MM.1S (cell line): ENCODE measurements at regions not wholly inside any gene's neighbourhood (a gene's known extent, or its start where the extent isn't known, plus 50 kb on each side); places are given as distances from the start of the nearest gene placed in this dataset.

ENCODE experiments used
- DNase-seq: peaks from one replicate; pipeline ENCODE4 v3.0.0-alpha.2; 2015
- H2AFZ ChIP-seq: fragments of 300-600 bp; sonication (generic); 2 replicates; pipeline ENCODE4 v1.6.0; 2016; ENCODE audit warnings: antibody characterized with exemption, low read length
- H3F3A ChIP-seq: fragments of 300-600 bp; sonication (generic); 2 replicates; pipeline ENCODE4 v1.6.1; 2016; ENCODE audit warnings: mild to moderate bottlenecking, antibody characterized with exemption, low read length, moderate library complexity, mixed read lengths; ENCODE audit not compliant: insufficient read depth
- H3K27ac ChIP-seq: fragments of 300-600 bp; sonication (generic); 2 replicates; pipeline ENCODE4 v1.5.1; 2016; ENCODE audit warnings: mild to moderate bottlenecking, low read length
- H3K27me3 ChIP-seq: fragments of 300-600 bp; sonication (generic); replicated peaks from 2 replicates; pipeline ENCODE4 v1.6.0; 2016; ENCODE audit warnings: low read length; ENCODE audit not compliant: insufficient read depth
- H3K36me3 ChIP-seq: fragments of 300-600 bp; sonication (generic); replicated peaks from 2 replicates; pipeline ENCODE4 v1.6.1; 2016; ENCODE audit warnings: mild to moderate bottlenecking, low read length, mixed read lengths; ENCODE audit not compliant: insufficient read depth
- H3K4me1 ChIP-seq: fragments of 300-600 bp; sonication (generic); 2 replicates; pipeline ENCODE4 v1.6.1; 2016; ENCODE audit warnings: low read length, mixed read lengths
- H3K4me2 ChIP-seq: fragments of 300-600 bp; sonication (generic); 2 replicates; pipeline ENCODE4 v1.6.0; 2016; ENCODE audit warnings: low read depth, low read length
- H3K4me3 ChIP-seq: fragments of 300-600 bp; sonication (generic); 2 replicates; pipeline ENCODE4 v1.5.1; 2016; ENCODE audit warnings: low read length, mixed read lengths
- H3K79me2 ChIP-seq: fragments of 300-600 bp; sonication (generic); 2 replicates; pipeline ENCODE4 v1.6.1; 2016; ENCODE audit warnings: mixed run types, low read length, mixed read lengths
- H3K9ac ChIP-seq: fragments of 300-600 bp; sonication (generic); 2 replicates; pipeline ENCODE4 v1.6.1; 2016; ENCODE audit warnings: low read length, mixed read lengths
- H3K9me2 ChIP-seq: fragments of 300-600 bp; sonication (generic); replicated peaks from 2 replicates; pipeline ENCODE4 v1.6.1; 2016; ENCODE audit warnings: mild to moderate bottlenecking, low read length, mixed read lengths; ENCODE audit not compliant: insufficient read depth
- H3K9me3 ChIP-seq: fragments of 300-600 bp; sonication (generic); replicated peaks from 2 replicates; pipeline ENCODE4 v1.6.1; 2016; ENCODE audit warnings: mild to moderate bottlenecking, low read length, mixed read lengths; ENCODE audit not compliant: insufficient read depth
- H4K20me1 ChIP-seq: fragments of 300-600 bp; sonication (generic); 2 replicates; pipeline ENCODE4 v1.6.1; 2016; ENCODE audit warnings: mild to moderate bottlenecking, low read length, moderate library complexity, mixed read lengths; ENCODE audit not compliant: insufficient read depth
- EZH2 ChIP-seq: fragments of 300-600 bp; sonication (generic); optimal IDR thresholded peaks from 2 replicates; pipeline ENCODE3; 2017; ENCODE audit warnings: low read depth, mild to moderate bottlenecking, antibody characterized with exemption, low read length, mixed read lengths
- EZH2phosphoT487 ChIP-seq: fragments of 300-600 bp; sonication (generic); IDR thresholded peaks from 2 replicates; pipeline ENCODE4 v1.6.1; 2018; ENCODE audit warnings: antibody characterized with exemption, low read length
- TF ChIP-seq, protein P1 (sequence below): fragments of 300-600 bp; sonication (generic); IDR thresholded peaks from 2 replicates; pipeline ENCODE4 v1.5.1; 2016; ENCODE audit warnings: antibody characterized with exemption, low read length, mixed read lengths

GRCh38 chr14:58833634-58834378 is 196.0 kb downstream of the DACT1 start:
- H3K4me3 ChIP-seq, result no peak overlapping the region
- TF ChIP-seq EZH2 (no peak), EZH2phosphoT487 (no peak)
- TF ChIP-seq, protein P1, sequence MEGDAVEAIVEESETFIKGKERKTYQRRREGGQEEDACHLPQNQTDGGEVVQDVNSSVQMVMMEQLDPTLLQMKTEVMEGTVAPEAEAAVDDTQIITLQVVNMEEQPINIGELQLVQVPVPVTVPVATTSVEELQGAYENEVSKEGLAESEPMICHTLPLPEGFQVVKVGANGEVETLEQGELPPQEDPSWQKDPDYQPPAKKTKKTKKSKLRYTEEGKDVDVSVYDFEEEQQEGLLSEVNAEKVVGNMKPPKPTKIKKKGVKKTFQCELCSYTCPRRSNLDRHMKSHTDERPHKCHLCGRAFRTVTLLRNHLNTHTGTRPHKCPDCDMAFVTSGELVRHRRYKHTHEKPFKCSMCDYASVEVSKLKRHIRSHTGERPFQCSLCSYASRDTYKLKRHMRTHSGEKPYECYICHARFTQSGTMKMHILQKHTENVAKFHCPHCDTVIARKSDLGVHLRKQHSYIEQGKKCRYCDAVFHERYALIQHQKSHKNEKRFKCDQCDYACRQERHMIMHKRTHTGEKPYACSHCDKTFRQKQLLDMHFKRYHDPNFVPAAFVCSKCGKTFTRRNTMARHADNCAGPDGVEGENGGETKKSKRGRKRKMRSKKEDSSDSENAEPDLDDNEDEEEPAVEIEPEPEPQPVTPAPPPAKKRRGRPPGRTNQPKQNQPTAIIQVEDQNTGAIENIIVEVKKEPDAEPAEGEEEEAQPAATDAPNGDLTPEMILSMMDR, result no peak
- no peaks in the 10 kb centered on the region for H3K79me2 ChIP-seq
- H3F3A ChIP-seq, result no peaks in the 10 kb centered on the region
- no peaks in the 10 kb centered on the region for H3K4me1 ChIP-seq
- H3K9ac ChIP-seq, result no peak overlapping the region
- no peaks in the 10 kb centered on the region for H3K27me3 ChIP-seq
- H2AFZ ChIP-seq, result no peak overlapping the region
- no peaks in the 10 kb centered on the region for H3K36me3 ChIP-seq
- no peaks in the 10 kb centered on the region for H3K9me2 ChIP-seq
- no peaks in the 10 kb centered on the region for H3K9me3 ChIP-seq
- no peak overlapping the region for H3K4me2 ChIP-seq
- H4K20me1 ChIP-seq, result no peaks in the 10 kb centered on the region
- no peak for DNase-seq
- H3K27ac ChIP-seq, result no peak overlapping the region

GRCh38 chr14:58836303-58836974 is 198.7 kb downstream of the DACT1 start:
- no peak overlapping the region for H3K9ac ChIP-seq
- H3K27ac ChIP-seq, result no peak overlapping the region
- H3K27me3 ChIP-seq, result no peaks in the 10 kb centered on the region
- no peak for DNase-seq
- TF ChIP-seq EZH2 (no peak), EZH2phosphoT487 (no peak)
- TF ChIP-seq, protein P1, result no peak
- no peak overlapping the region for H3K4me2 ChIP-seq
- no peaks in the 10 kb centered on the region for H3K36me3 ChIP-seq
- H3K4me3 ChIP-seq, result no peak overlapping the region
- H3F3A ChIP-seq, result no peaks in the 10 kb centered on the region
- H3K79me2 ChIP-seq, result no peaks in the 10 kb centered on the region
- no peaks in the 10 kb centered on the region for H4K20me1 ChIP-seq
- H3K4me1 ChIP-seq, result no peaks in the 10 kb centered on the region
- no peaks in the 10 kb centered on the region for H3K9me2 ChIP-seq
- no peaks in the 10 kb centered on the region for H3K9me3 ChIP-seq
- H2AFZ ChIP-seq, result no peak overlapping the region

DNA sequence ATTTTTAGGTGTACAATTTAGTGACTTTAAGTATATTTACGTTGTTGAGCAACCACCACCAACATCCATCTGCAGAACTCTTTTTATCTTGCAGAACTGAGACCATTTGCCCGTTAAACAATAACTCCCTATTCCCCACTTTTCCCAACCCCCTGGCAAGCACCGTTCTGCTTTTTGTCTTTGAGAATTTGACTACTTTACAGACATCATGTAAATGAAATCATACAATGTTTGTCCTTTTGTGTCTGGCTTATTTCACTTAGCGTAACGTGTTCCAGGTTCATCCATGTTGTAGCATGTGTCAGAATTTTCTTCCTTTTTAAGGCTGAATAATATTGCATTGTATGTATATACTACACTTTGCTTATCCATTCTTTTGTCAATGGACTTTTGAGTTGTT is 201.5 kb downstream of the DACT1 start:
- H3K4me1 ChIP-seq, result no peaks in the 10 kb centered on the region
- H4K20me1 ChIP-seq, result no peaks in the 10 kb centered on the region
- no peak overlapping the region for H2AFZ ChIP-seq
- H3K79me2 ChIP-seq, result no peaks in the 10 kb centered on the region
- H3K9me2 ChIP-seq, result no peaks in the 10 kb centered on the region
- no peak overlapping the region for H3K27ac ChIP-seq
- no peaks in the 10 kb centered on the region for H3K27me3 ChIP-seq
- TF ChIP-seq EZH2 (no peak), EZH2phosphoT487 (no peak)
- TF ChIP-seq, protein P1, result no peak
- H3K9ac ChIP-seq, result no peak overlapping the region
- H3K4me3 ChIP-seq, result no peak overlapping the region
- no peak for DNase-seq
- H3K9me3 ChIP-seq, result no peaks in the 10 kb centered on the region
- no peaks in the 10 kb centered on the region for H3F3A ChIP-seq
- no peak overlapping the region for H3K4me2 ChIP-seq
- H3K36me3 ChIP-seq, result no peaks in the 10 kb centered on the region
